Esophagus squamous epithelium (tissue), 5 donors: ENCODE measurements at regions not wholly inside any gene's neighbourhood (a gene's known extent, or its start where the extent isn't known, plus 50 kb on each side); places are given as distances from the start of the nearest gene placed in this dataset.

Source experiments
- DNase-seq: peaks from one replicate; lab custom pipeline; 2025; lab: John Stamatoyannopoulos, UW
- H3K27ac ChIP-seq, 4 donors: fragments of 200-600 bp; sonication (generic); one replicate each; pipeline ENCODE4 v1.5.1; 2016 to 2019; ENCODE audit warnings: mild to moderate bottlenecking in 1 of 4
- H3K27me3 ChIP-seq, 4 donors: fragments of 200-600 bp; sonication (generic); 1 replicate in 3 of 4; 2 replicates in 1 of 4; pipeline versions ENCODE4 v1.5.1 to v1.6.0; 2017 to 2021; ENCODE audit warnings: antibody characterized with exemption in 1 of 4
- H3K36me3 ChIP-seq, 3 donors: fragments of 200-600 bp; sonication (generic); one replicate each; pipeline ENCODE4 v1.5.1; 2016 to 2019
- H3K4me1 ChIP-seq, 3 donors: fragments of 200-600 bp; sonication (generic); one replicate each; pipeline ENCODE4 v1.5.1; 2017 to 2019
- H3K4me3 ChIP-seq, 4 donors: fragments of 200-600 bp; sonication (generic); 1 replicate in 3 of 4; 2 replicates in 1 of 4; pipeline ENCODE4 v1.5.1; 2016 to 2019; ENCODE audit warnings: mild to moderate bottlenecking in 2 of 4, moderate library complexity in 1 of 4
- H3K9me3 ChIP-seq, 3 donors: fragments of 200-600 bp; sonication (generic); one replicate each; pipeline ENCODE4 v1.5.1; 2016 to 2019
- POLR2A ChIP-seq, 4 donors: fragments of 450-650 bp; IDR thresholded peaks; one replicate each; pipeline ENCODE4 v1.6.1; 2017; ENCODE audit warnings: antibody characterized with exemption in 4 of 4, mild to moderate bottlenecking in 4 of 4, moderate library complexity in 3 of 4
- WGBS, 2 donors: methylation state at CpG; one replicate each; pipeline ENCODE4 v1.1.5; 2018; 5-methylcytosine and 5-hydroxymethylcytosine counted together
- intact Hi-C: fragments of 100-400 bp; cut with DNase I; formaldehyde crosslinking; loops from one replicate; pipeline ENCODE4 v1.15.0; 2022
- TF ChIP-seq, protein P1 (sequence below), 6 experiments: fragments of 450-650 bp in 4 of 6; fragments of 200-600 bp in 2 of 6; sonication (generic) in 2 of 6; IDR thresholded peaks; one replicate each; pipeline ENCODE4 v1.5.1; 2016 to 2019; ENCODE audit warnings: antibody characterized with exemption in 6 of 6, mild to moderate bottlenecking in 4 of 6, moderate library complexity in 4 of 6
- donor health status: DM: yes; HTN: yes; CAD: no.

DNA sequence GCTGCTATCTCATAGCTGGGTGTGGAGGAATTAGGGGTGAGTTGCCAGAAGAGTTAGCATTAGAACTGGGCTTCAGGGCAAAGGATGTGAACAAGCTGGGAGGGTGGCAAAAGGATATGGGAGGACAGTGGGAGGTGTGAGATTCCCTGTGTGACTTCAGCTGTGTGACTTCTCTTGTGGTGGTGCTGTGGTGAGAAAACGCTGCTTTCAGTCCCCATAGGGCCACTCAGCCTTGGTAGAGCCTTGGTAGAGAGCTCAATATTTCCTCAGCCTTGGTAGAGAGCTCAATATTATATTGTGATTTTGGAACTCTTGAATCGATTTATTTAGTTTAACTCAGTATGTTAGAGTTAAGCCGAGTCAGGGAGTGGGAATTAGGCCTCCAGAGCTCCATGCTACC lies 499.7 kb downstream of the EDEM1 start:
- no peak overlapping the region for H3K27ac ChIP-seq
- no peaks in the 10 kb centered on the region for H3K36me3 ChIP-seq
- peaks cover 0 to 9% (median 6%) of the 10 kb centered on the region in 3 donors for H3K9me3 ChIP-seq
- no peak overlapping the region for H3K4me3 ChIP-seq
- DNase-seq: no peak
- TF ChIP-seq, protein P1, sequence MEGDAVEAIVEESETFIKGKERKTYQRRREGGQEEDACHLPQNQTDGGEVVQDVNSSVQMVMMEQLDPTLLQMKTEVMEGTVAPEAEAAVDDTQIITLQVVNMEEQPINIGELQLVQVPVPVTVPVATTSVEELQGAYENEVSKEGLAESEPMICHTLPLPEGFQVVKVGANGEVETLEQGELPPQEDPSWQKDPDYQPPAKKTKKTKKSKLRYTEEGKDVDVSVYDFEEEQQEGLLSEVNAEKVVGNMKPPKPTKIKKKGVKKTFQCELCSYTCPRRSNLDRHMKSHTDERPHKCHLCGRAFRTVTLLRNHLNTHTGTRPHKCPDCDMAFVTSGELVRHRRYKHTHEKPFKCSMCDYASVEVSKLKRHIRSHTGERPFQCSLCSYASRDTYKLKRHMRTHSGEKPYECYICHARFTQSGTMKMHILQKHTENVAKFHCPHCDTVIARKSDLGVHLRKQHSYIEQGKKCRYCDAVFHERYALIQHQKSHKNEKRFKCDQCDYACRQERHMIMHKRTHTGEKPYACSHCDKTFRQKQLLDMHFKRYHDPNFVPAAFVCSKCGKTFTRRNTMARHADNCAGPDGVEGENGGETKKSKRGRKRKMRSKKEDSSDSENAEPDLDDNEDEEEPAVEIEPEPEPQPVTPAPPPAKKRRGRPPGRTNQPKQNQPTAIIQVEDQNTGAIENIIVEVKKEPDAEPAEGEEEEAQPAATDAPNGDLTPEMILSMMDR (IDR thresholded peaks at IDR 0.05): no peak
- TF ChIP-seq POLR2A (IDR thresholded peaks at IDR 0.05): no peak
- 59 to 70% methylated on average over 3 of the region's 3 CpGs for WGBS, 2 donors
- intact Hi-C loops: no loop called here
- no peaks in the 10 kb centered on the region for H3K4me1 ChIP-seq
- no peaks in the 10 kb centered on the region for H3K27me3 ChIP-seq

DNA sequence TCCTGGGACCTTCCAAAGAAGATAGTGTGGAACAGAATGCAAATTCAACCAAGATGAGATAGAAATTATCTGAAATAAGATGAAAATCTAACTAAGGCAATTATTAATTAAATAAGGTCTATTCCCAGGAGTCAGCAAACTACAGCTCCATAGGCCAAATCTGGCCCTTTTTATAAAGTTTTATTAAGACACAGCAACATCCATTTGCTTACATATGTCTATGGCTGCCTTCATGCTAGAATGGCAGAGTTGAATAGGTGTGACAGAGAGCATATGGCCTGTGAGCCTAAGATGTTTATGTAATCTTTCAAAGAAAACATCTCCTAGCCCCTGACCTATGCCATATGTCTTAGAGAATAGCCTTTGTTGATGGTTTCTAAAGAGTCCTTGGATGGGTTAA lies 503.0 kb downstream of the EDEM1 start:
- peaks cover 0 to 9% (median 6%) of the 10 kb centered on the region in 3 donors for H3K9me3 ChIP-seq

DNA sequence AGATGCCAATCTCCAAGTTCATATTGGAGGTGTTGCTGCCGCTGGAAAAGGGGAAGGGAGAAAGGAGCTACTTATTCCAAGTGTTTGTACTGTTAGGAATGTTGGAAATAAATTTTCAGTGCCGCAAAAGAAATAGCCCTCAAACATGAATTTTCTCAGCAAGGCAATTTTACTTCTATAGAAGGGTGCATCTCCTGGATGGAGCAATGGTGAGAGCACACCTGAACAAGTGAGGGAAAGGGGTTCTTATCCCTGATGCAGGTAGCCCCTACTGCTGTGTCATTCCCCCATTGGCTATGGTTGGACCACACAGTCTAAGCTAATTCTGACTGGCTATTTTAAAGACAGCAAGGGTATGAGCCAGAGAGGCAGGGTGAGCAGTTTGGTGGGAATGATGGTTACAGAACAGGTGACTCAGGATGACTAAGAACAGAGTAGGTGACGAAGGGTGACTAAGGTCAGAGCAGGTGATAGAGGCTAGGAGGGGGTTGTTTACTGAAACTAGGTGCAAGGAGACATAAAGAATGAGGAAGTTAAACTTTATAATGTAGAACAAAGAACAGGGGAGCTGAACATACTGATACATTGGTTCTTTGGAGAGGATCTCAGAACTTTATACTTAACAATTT lies 503.5 kb downstream of the EDEM1 start:
- Histone ChIP-seq H3K9me3 (peaks cover 0 to 9% (median 6%) of the 10 kb centered on the region in 3 donors), H3K4me3 (no peak overlapping the region), H3K27me3 (no peaks in the 10 kb centered on the region), H3K4me1 (no peaks in the 10 kb centered on the region), H3K36me3 (no peaks in the 10 kb centered on the region), H3K27ac (no peak overlapping the region)
- no peak for DNase-seq
- TF ChIP-seq, protein P1 (IDR thresholded peaks at IDR 0.05): no peak
- no peak for TF ChIP-seq POLR2A (IDR thresholded peaks at IDR 0.05)
- WGBS, 2 donors: 59 to 73% methylated on average over 3 of the region's 3 CpGs
- intact Hi-C loops: no loop called here

More for the DNA sequence above, 503.0 kb downstream of the EDEM1 start:
- no peak overlapping the region for H3K27ac ChIP-seq
- DNase-seq: no peak
- no peaks in the 10 kb centered on the region for H3K36me3 ChIP-seq
- H3K4me1 ChIP-seq: no peaks in the 10 kb centered on the region
- no peak for TF ChIP-seq POLR2A (IDR thresholded peaks at IDR 0.05)
- TF ChIP-seq, protein P1 (IDR thresholded peaks at IDR 0.05): no peak
- H3K27me3 ChIP-seq: no peaks in the 10 kb centered on the region
- no peak overlapping the region for H3K4me3 ChIP-seq
- intact Hi-C loops: no loop called here

DNA sequence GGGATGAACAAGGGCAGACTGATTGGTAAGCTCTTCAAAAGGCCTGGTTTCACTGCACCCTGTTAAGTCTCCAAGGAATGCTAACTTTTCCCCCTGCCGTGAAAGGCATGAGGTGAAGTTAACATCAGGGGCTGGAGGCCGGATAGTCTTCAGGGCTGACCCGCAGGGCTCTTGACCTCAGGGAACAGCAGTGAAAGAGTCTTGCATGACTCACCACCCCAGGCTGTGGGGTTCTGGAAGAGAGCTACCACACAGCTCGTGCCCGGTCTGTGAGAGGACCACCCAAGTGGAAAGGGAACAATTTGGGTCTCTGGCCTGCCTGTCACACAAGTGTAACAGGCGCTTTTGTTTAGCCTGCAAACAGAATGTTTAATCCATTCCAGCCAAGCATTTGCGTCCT lies 504.9 kb downstream of the EDEM1 start:
- Histone ChIP-seq H3K4me3 (no peak overlapping the region), H3K27me3 (no peaks in the 10 kb centered on the region), H3K27ac (no peak overlapping the region), H3K9me3 (peaks cover 0 to 9% (median 6%) of the 10 kb centered on the region in 3 donors), H3K36me3 (no peaks in the 10 kb centered on the region), H3K4me1 (no peaks in the 10 kb centered on the region)
- intact Hi-C loops: no loop called here
- DNase-seq: no peak
- WGBS, 2 donors: 68 to 88% methylated on average over 6 to 7 of the region's 7 CpGs
- TF ChIP-seq POLR2A (IDR thresholded peaks at IDR 0.05): no peak
- TF ChIP-seq, protein P1 (IDR thresholded peaks at IDR 0.05): no peak

DNA sequence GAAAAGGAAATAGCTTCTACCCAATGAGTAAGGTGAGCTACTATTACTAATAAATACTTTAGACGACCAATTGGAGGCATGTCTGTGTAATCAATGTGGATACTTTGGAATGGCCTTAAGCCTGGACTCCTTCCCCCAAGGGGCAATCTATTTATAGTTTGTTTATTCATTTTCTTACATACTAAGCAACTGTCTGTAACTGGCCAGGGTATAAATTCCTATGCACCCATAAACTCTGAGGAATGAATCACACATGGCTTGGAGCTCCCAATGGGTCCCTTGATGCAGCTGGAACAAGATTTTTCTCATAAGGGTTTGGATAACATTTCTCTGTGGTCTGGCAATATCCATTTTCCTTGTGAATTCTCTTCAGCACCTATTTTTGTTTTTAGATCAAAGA lies 506.8 kb downstream of the EDEM1 start:
- H3K27ac ChIP-seq: no peak overlapping the region
- H3K4me1 ChIP-seq: no peaks in the 10 kb centered on the region
- peaks cover 0 to 9% (median 6%) of the 10 kb centered on the region in 3 donors for H3K9me3 ChIP-seq
- H3K4me3 ChIP-seq: no peak overlapping the region
- intact Hi-C loops: no loop called here
- DNase-seq: no peak
- H3K27me3 ChIP-seq: no peaks in the 10 kb centered on the region
- no peaks in the 10 kb centered on the region for H3K36me3 ChIP-seq
- no peak for TF ChIP-seq POLR2A (IDR thresholded peaks at IDR 0.05)
- TF ChIP-seq, protein P1 (IDR thresholded peaks at IDR 0.05): no peak
- 42 to 74% methylated on average over 1 of the region's 1 CpG for WGBS, 2 donors
